ENCODE measurements at regions not wholly inside any gene's neighbourhood (a gene's known extent, or its start where the extent isn't known, plus 50 kb on each side); places are given as distances from the start of the nearest gene placed in this dataset.

DNA sequence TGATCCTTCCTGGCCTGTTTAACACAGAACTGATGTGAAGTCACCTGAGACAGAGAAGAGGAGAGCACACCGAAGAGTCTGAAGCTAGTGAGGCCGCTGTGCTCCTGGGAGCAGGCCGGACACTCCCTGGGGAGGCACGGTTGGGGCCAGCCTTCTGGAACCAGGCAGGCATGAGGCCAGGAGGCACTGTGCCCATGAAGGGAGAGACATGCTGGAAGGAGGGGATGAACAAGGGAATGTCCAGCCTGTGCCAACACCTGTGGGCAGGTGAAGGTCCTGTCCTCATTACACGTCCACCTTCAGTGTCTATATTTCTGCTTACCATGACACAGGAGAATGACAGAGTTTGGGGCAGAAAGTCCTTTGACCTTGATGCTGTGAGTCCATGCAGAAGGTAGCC is 183.8 kb upstream of the S1PR3 start:
- Histone ChIP-seq H3K27me3 (peaks cover 3% of the 10 kb centered on the region), H3K36me3 (no peaks in the 10 kb centered on the region), H3K4me3 (no peak overlapping the region), H3K27ac (no peak overlapping the region), H3K4me1 (peaks cover 1% of the 10 kb centered on the region), H3K9me3 (no peaks in the 10 kb centered on the region)
- DNase-seq (ENCODE audit: low spot score in 2 of 2): peak in 1 of 2 donors; percentile 62
- WGBS: 93% methylated on average over 5 of the region's 5 CpGs
- TF ChIP-seq, protein P1, sequence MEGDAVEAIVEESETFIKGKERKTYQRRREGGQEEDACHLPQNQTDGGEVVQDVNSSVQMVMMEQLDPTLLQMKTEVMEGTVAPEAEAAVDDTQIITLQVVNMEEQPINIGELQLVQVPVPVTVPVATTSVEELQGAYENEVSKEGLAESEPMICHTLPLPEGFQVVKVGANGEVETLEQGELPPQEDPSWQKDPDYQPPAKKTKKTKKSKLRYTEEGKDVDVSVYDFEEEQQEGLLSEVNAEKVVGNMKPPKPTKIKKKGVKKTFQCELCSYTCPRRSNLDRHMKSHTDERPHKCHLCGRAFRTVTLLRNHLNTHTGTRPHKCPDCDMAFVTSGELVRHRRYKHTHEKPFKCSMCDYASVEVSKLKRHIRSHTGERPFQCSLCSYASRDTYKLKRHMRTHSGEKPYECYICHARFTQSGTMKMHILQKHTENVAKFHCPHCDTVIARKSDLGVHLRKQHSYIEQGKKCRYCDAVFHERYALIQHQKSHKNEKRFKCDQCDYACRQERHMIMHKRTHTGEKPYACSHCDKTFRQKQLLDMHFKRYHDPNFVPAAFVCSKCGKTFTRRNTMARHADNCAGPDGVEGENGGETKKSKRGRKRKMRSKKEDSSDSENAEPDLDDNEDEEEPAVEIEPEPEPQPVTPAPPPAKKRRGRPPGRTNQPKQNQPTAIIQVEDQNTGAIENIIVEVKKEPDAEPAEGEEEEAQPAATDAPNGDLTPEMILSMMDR (IDR thresholded peaks at IDR 0.05): no peak
- no peak for TF ChIP-seq EP300 (IDR thresholded peaks at IDR 0.05)
- no peak for TF ChIP-seq POLR2A (IDR thresholded peaks at IDR 0.05)
- no peak for TF ChIP-seq POLR2AphosphoS5 (IDR thresholded peaks at IDR 0.05)

DNA sequence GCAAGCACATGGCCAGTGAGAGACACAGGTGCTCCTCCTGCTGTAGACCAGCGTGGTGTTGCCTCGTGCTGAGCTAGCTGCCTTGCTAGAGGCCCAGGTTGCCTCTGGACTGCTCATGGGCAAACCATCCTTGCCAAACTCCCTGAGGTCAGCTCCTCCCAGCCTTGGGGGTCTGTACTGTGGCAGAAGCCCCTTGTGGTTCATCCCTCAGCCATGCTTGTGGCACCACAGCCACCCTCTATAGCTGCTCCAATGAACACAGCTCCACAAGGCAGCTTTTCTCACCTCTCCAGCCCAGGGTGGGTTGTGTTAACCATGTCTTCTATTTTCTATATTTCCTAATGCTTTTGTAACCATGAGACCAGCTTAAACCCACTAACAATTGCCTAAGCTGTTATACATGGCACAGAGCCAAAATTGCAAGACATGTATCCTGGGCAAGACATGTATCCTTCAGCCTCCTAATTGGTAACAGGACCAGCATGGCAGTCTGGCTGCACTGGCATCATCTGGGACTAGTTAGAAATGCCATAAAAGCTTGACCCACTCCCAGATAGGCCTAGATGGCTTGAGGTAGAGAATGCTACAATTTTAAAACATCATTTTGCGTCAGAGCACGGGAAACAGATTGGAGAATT is 183.1 kb upstream of the S1PR3 start:
- Histone ChIP-seq H3K27ac (no peak overlapping the region), H3K27me3 (no peaks in the 10 kb centered on the region), H3K36me3 (no peaks in the 10 kb centered on the region), H3K4me3 (no peak overlapping the region), H3K9me3 (no peaks in the 10 kb centered on the region), H3K4me1 (peaks cover 2% of the 10 kb centered on the region)
- DNase-seq (ENCODE audit: low spot score in 2 of 2): peak in 1 of 2 donors; percentile 48
- WGBS: 85% methylated on average over 3 of the region's 4 CpGs
- TF ChIP-seq POLR2AphosphoS5 (IDR thresholded peaks at IDR 0.05) (no peak), EP300 (IDR thresholded peaks at IDR 0.05) (no peak), POLR2A (IDR thresholded peaks at IDR 0.05) (no peak)
- TF ChIP-seq, protein P1 (IDR thresholded peaks at IDR 0.05): no peak

DNA sequence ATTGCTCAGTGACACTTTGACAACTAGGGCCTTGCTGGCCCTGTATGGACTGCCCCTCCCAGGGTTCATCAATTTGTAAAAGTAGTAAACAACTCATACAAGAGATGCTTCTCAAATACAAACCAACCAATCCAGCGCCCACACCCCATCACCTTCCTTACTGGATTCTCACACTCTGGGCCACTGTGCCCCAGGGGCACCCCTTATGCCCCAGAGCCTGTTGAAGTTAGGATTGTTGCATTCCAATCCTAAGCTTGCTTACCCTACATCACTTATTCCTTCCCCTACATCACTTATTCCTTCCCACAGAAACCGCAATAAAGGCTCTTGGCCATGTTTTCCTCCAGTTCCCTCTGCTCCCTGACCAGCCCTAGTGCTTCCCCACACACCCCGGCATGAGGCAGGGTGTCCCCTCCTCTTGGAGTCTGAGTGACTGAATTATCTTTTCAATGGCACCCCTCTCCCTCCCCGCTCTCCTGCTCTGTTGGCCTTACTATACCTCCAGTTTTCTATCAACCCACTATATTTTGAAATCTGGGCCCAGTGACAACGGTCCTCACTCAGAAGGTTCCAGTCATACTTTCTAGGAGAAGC is 182.4 kb upstream of the S1PR3 start:
- 88% methylated on average over 4 of the region's 5 CpGs for WGBS

DNA sequence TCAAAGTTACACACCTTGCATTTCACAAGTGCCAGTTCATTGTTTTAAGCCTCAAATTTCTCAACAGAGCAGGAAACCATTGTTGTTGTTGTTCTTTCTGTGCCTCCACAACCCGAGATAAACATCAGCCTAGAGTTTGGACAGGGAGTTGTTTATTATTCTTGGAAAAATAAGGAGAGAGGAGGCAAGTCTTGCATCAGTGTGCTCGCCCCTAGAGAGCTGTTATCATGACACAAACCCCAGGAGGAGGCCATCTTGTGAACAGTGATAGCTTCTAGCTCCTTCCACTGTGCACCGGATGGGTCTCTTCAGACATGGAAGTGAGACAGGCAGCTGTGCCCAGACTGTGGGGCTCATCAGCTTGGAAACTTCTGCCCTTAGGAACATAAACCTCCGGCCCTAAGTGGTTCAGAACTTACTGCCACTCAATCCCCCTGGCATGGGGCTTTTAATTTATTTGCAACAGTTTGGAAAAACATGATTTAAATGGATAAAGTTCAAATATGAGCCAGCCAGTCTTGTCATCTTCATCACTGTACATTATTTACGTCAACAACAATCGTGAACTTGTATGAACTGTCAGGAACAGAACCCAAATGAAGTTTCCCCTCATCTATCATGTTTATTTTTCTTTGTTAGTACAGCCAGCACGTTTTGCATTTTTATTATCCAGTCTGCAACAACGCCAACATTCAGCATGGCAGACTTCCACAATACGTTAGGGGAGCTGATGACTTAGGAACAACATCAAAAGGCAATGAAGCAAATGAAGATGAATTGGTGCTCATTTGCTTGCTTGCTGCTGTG is 181.7 kb upstream of the S1PR3 start:
- peak in 1 of 2 donors; percentile 48 for DNase-seq (ENCODE audit: low spot score in 2 of 2)
- Histone ChIP-seq H3K4me3 (no peak overlapping the region), H3K36me3 (no peaks in the 10 kb centered on the region), H3K27me3 (no peaks in the 10 kb centered on the region), H3K9me3 (no peaks in the 10 kb centered on the region), H3K27ac (no peak overlapping the region), H3K4me1 (peaks cover 13% of the 10 kb centered on the region)
- TF ChIP-seq, protein P1 (IDR thresholded peaks at IDR 0.05): no peak
- TF ChIP-seq EP300 (IDR thresholded peaks at IDR 0.05) (no peak), POLR2AphosphoS5 (IDR thresholded peaks at IDR 0.05) (no peak), POLR2A (IDR thresholded peaks at IDR 0.05) (no peak)
- WGBS: 69% methylated on average over 9 of the region's 9 CpGs

More for the DNA sequence above, 182.4 kb upstream of the S1PR3 start:
- Histone ChIP-seq H3K27ac (no peak overlapping the region), H3K4me3 (no peak overlapping the region), H3K4me1 (peaks cover 6% of the 10 kb centered on the region), H3K27me3 (no peaks in the 10 kb centered on the region), H3K9me3 (no peaks in the 10 kb centered on the region), H3K36me3 (no peaks in the 10 kb centered on the region)
- peak in 1 of 2 donors; percentile 52 for DNase-seq (ENCODE audit: low spot score in 2 of 2)
- TF ChIP-seq, protein P1 (IDR thresholded peaks at IDR 0.05): no peak
- TF ChIP-seq POLR2A (IDR thresholded peaks at IDR 0.05) (no peak), POLR2AphosphoS5 (IDR thresholded peaks at IDR 0.05) (no peak), EP300 (IDR thresholded peaks at IDR 0.05) (no peak)

DNA sequence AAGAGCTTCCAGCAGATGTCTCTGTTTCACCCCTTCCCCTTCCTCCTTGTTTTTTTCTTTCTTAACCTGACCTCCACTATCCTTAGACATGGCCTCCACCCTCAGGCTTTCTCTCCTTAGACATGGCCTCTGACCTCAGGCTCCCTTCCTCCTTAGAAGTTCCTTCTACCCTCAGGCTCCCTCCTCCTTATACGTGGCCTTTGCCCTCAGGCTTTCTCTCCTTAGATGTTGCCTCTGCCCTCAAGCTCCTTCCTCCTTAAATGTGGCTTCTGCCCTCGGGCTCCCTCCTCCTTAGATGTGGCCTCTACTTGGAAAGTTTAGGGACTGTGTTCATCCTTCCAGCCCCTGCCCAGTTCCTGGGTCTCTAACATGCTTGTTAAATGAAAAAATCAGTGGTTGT is 180.4 kb upstream of the S1PR3 start:
- no peak for DNase-seq (ENCODE audit: low spot score in 2 of 2)
- Histone ChIP-seq H3K36me3 (no peaks in the 10 kb centered on the region), H3K4me3 (no peak overlapping the region), H3K4me1 (peaks cover 14% of the 10 kb centered on the region), H3K27ac (no peak overlapping the region), H3K9me3 (no peaks in the 10 kb centered on the region), H3K27me3 (no peaks in the 10 kb centered on the region)
- no peak for TF ChIP-seq POLR2AphosphoS5 (IDR thresholded peaks at IDR 0.05)
- TF ChIP-seq POLR2A (IDR thresholded peaks at IDR 0.05): no peak
- TF ChIP-seq EP300 (IDR thresholded peaks at IDR 0.05): no peak
- TF ChIP-seq, protein P1 (IDR thresholded peaks at IDR 0.05): no peak
- 91% methylated on average over 2 of the region's 2 CpGs for WGBS

All from suprapubic skin (tissue), 4 donors.